ENCODE measurements at regions not wholly inside any gene's neighbourhood (a gene's known extent, or its start where the extent isn't known, plus 50 kb on each side); places are given as distances from the start of the nearest gene placed in this dataset.
"Not testable (repeated sequence)": the region's sequence is repeated elsewhere in the genome, so short reads cannot be mapped to it uniquely, and the experiment has no call there.

DNA sequence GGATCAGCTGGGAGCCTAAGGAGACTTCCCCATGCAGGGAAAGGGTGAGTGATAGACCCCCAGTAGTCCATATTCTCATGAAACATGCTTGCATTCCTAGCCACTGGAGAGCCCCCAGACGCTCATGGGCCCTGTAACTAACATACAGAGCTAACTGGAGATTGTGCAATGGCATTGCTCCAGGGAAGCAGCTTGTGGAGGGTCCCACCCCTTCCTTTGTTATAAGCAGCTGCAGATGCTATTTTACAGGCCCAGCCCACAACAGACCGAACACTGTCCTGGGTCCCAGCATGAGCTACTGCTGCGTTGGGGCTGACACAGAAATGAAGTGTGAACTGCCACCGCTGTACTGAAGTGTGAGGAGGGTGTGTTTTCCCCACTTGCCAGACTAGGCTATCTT is 1465.7 kb upstream of the DIAPH2 start:
- peak in 1 of 2 experiments; percentile 29 for DNase-seq

DNA sequence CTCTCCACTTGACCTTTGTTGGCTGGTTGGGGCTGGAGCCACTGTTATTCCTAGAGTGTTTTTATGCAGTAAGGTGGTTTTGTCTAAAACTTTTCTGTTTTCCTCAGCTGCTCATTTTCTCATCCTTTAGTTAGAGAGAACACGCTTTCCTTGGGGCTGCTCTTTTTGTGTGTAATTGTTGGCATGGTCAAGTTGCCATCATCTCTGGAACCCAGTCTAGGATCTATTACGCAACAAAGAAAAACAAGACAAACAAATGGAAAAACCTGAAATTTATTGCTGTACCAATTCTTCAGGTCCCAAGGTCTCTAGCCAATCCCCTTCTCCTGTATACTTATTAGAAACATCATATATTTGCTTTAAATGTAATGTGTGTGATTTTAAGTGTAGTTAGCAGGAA is 1436.3 kb upstream of the DIAPH2 start:
- DNase-seq = no peak

DNA sequence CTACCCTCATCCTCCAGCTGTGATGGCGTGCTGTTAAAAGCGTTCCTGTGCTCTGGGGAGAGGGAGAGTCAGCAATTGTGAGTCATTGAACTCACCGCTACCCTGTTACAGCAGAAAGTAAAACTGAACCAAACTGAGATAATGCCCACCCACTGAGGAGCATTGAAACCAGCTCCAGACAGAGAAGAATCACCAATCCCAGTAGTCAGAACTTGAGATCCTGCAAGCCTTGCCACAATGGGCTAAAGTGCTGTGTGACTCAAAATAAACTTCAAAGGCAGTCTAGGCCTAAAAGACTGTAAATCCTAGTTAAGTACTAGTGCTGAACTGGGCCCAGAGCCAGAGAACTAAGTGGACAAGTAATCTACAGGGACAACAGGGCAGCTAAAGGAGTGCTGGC is 1394.2 kb upstream of the DIAPH2 start:
- no peak for DNase-seq

DNA sequence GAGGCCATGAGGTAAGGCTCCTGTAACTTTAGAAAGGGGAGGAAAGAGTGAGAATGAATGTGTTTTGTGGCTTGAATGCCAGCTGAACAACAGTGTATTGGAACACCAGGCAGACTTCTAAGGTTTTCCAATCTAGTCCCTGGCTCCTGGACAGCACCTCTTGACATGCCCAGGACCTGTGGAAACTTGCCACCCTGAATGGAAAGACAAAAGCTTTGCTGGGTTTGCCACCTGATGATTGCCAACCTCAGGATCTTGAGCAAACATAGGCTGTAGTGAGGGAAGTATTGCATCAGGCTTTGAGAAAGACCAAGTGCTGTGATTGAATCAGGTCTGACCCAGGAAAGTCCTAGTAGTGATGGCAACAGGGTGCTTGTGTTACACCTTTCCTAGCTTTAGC is 1393.1 kb upstream of the DIAPH2 start:
- no peak for DNase-seq

DNA sequence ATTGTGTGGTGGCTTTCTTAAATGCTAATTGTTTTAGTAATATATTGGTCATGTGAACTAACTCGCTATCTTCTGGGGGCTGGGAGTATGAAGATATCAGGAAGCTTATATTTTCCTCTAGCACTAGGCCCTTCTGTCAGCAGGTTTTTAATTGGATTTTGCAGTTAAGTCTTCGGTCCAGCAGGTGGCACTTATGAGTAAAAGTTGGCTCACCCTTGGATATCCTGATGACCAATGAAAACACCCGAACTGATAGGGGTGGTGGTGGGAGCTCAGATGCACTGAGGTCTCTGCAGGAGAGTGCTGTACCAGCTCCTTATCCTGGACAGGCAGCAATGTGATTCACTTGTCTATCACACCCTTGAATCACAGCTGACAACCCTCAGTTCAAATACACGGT is 1365.8 kb upstream of the DIAPH2 start:
- DNase-seq = peak; percentile 1 to 15

DNA sequence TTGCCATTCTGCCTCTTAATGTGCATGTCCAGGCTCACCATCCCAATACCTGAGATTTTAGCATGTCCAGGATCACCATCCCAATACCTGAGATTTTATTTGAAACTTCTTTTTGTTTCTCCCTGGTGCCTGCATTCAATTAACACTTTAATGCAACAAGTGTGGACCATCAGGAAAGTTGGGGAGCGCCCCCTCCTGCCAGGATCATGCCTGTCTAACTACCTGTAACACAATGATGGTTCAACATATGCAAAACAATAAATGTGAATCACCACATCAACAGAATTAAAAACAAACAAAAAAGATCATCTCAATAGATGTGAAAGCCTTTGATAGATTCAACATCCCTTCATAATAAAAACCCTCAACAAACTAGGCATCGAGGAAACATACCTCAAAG is 1359.5 kb upstream of the DIAPH2 start:
- no peak for DNase-seq

DNA sequence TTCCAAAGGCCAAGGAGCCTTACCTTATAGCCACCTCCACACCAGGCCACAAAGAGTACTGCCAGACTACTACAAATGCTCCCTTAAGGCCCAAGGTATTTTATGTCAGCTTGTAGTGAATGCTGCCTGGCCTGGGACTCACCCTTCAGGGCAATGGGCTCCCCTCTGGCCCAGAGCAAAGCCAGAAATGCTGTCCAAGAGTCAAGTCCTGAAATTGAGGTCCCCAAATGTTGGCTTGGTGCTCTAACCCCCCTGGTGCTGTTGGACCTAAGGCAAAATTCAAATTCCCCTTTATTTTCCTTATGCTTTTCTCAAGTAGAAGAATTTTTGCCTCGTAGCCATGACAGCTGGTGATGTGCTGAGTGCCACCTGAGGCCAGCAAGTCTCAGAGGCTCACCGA is 1354.3 kb upstream of the DIAPH2 start:
- no peak for DNase-seq

DNA sequence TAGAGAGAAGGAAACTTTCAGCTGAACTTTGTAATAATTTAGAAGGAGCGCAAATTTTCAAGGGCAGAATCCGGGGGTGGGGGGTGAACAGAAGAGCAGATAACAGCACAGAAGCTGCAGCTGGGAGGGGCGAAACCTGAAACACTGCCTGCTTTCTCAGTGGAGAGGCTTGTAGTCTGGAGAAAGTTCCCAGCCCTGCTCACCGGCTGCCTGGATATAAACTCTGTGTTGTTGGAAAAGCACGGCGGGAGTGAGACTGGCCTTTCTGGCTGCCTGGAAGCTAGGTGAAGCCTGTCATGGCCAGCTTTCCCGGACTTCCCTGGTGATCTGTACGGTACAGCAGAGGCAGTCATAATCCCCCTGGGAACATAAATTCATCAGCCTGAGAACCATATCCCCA is 1352.1 kb upstream of the DIAPH2 start:
- no peak for DNase-seq

DNA sequence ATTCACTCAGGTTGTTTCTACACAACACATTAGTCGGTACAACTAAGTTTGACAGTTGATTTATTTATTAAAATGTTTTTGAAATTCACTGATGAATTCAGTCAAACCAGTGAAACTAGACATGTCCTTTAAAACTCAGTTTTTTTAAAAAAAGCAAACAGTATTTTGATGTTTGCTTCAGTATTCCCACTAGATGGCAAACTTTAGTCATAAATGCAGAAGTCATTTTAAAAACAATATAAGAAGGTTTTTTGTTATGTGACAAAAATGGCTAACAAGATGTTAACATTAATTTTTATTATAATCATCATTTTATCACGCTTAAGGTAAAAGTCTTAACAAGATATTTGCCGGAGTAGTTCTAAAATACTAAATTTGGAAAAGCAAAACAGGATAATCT is 1337.8 kb upstream of the DIAPH2 start:
- DNase-seq = peak; percentile 3 to 18

DNA sequence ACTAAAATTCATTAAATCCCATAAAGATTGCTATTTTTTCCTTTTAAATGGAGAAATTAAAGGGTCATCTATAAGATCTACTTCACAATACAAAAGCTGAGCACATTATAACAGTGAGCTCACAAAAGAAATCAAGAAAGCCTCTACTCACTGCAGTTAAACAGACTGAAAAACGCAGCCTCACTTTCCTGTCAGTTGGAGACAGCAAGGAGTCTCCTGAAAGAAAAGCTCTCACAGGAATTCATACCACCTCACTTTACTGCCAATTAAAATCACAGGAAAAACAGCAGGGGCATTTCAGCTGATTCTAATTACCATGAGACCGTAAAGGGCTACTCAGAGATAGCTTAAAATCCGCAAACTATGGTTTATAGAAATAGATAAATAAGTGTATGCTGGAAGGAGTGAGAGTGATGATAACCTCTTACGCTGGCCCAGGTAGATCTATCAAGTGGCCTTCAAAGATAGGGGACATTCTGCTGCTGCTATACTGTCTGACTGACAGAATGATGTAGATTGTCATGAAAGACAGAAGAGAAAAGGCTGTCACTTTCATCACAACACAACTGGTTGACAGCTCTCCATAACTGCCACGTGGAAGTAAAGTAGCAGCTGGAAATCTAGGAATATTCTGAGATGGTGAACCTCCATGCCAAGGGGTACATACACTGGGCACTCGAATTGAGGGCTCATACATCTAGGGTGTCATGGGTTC is 1333.7 kb upstream of the DIAPH2 start:
- no peak for DNase-seq

DNA sequence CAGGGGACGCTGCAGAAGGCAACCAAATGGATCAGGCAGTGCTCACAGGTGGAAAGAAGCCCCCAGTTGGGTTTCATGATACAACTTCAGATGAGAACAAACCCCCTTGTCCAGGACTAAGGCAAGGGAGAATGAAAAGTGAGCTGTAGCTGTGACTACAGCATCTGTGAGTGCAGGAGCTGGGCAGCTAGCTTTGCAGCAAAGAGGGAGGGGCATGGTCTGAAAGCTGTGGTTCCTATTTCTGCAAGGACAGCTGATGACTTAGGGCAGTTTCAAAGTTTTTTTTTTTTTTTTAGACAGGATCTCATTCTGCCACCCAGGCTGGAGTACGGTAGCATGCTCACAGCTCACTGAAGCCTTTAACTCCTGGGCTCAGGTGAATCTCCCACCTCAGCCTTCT is 1317.4 kb upstream of the DIAPH2 start:
- no peak for DNase-seq

DNA sequence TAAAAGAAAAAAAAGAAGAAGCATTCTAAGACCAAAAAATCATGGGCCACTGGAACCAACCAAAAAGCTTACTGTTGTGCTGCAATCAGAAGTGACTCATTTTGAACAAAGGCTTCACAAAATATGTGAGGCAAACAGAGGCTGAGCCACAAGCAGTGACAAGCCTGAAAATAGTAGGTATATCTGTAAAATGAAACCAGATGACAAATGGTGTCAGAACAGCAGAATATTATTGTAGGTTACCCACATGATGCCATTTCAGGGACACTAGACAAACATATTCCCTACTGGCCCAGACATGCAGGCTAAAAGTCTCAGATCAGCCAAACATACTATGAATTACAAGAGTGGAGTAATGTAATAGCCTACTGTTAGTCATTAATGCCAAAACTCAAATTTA is 1301.8 kb upstream of the DIAPH2 start:
- peak; percentile 18 to 75 for DNase-seq

DNA sequence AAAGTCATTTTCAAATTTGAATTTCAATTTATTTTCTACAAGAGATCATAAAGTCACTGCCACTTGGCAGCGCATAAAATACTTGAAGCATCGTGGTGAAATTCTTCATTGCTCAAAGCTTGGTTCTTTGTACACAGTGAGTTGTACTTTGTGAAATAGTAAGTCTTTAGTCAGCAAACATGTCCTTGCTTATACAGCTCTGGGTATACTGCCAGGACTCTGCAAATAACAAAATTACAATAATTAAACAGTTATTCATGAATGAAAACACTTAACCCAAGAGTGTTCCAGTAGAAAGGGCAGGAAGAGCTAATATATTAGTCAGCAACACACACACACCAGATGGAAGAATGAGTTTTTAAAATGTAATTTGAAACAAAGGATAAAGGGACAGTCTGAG is 1300.9 kb upstream of the DIAPH2 start:
- peak; percentile 54 to 81 for DNase-seq

DNA sequence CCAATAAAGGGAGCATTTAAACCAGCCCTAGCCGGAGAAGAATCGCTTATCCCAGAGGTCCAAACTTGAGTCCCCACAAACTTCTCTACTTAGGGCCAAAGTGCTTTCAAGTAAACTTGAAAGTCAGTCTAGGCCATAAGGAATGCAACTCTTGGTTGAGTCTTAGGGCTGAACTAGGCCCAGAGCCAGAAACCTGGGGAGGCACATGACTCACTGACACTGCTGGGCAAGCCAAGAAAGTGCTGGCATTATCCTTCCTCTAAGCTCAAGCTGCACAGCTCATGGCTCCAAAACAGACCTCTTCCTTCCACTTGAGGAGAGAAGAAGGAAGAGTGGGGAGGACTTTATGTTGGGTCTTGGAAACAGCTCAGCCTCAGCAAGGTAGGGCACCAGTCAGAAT is 1257.3 kb upstream of the DIAPH2 start:
- no peak for DNase-seq

DNA sequence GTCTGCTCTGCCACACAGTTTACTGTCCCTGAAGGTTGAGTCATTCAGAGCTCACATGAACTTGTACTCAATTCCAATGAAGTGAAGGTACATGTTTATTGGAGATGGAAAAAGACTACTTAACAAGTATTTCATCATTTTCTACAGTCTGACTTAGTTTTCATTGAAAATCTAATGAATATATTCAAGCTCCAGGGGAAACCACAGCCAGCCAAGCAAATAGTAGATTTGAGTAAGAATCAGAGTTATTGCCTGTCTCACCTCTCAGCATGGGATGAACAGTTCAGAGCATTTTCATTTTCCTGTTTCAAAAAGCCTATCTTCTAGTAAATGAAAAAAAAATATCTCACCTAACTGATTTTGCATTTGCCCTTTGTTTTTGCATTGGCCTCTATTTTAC is 1249.4 kb upstream of the DIAPH2 start:
- DNase-seq = no peak

DNA sequence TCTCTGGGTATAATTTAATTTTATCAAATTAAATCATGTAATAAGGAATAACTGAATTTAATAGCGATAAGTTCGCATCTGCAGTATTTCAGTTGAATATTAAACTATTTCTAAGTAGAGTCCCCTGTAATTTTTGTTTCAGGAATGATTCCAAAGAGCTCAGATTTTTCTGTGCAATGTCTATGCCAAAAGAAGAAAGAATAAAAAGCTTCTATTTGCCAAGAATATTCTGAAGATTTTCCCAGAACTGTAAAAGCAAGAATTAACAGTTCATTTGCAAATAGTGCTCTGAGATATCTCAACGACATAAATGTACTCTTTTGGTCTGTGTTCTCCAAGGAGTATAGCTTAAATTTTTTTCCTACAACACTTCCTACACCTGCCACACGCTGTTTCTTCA is 1242.8 kb upstream of the DIAPH2 start:
- no peak for DNase-seq

DNA sequence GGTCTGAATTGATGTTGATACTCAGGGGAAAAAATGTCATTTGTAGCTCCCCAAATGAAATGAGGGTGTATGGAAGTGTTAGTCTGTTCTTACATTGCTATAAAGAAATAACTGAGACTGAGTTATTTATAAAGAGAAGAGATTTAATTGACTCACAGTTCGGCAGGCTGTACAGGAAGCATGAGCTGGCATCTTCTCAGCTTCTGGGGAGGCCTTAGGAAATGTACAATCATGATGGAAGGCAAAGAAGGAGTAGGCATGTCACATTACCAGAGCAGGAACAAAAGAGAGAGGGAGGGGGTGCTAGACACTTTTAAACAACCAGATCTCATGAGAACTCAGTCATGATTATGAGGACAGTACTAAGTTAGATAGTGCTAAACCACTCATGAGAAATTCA is 1199.9 kb upstream of the DIAPH2 start:
- no peak for DNase-seq

DNA sequence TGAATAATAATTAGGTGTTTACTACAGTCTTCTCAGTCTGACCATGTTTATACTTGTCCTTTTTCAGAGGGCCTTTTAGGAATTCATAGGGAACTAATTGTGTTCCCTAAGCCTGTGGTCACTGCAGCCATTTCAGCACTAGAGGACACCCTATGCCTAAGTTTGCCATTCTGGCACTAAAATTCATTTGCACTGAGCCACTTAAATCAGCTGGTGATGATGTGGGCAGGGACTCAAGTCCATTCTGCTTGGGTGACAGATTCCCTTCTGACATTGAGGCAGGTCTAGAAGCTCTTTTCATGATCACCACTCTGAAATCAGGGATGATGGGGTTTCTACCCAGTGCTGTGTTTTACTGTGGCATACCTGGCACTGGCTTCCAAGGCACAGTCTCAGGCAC is 1178.9 kb upstream of the DIAPH2 start:
- DNase-seq = peak in 1 of 2 experiments; percentile 40

DNA sequence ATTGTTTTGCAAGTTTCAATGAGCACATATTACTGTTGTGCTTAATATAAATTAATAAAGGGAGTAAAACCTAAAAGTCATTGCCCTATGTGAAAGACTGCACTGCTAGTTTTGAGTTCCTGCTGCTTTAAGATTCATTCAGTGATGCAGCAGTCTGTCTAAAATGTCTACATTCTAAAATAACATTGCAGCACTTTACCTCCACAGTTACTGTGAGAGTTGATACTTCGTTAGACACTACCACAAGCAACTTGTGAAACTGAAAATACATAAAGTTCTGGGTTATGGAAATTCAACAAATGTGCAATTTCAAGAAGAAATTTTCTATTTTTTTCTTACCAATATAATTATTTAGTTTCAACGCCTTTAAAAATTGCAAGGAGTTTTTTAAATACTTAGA is 1175.2 kb upstream of the DIAPH2 start:
- no peak for DNase-seq

DNA sequence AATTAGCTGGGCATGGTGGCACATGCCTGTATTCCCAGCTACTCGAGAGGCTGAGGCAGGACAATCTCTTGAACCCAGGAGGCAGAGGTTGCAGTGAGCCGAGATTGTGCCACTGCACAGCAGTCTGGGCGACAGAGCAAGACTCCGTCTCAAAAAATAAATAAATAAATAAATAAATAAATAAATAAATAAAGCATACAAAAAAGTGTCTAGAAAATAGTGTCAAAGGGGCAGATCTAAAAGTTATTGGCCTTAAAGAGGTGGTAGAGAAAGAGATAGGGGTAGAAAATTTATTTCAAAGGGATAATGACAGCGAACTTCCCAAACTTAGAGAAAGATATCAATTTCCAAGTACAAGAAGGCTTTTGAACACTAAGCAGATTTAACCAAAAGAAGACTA is 1160.6 kb upstream of the DIAPH2 start:
- DNase-seq = not testable (repeated sequence)

DNA sequence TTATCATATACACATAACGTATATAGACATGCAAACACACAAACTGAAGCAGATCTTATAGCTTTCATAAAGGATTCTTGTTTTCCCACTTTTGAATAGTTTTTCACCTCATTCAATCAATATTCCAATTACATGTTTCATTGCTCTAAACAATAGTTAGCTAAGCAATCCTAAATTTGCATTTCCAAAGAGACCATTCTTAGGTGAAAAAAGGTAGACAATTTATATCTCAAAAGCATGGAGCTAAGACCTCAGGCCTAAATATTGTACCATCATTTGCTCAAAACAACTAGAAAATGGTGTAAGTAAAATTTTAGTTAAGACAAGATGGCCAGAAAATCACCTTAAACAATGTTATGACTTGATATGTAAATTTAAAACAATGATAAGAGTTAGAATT is 1148.5 kb upstream of the DIAPH2 start:
- DNase-seq = no peak

DNA sequence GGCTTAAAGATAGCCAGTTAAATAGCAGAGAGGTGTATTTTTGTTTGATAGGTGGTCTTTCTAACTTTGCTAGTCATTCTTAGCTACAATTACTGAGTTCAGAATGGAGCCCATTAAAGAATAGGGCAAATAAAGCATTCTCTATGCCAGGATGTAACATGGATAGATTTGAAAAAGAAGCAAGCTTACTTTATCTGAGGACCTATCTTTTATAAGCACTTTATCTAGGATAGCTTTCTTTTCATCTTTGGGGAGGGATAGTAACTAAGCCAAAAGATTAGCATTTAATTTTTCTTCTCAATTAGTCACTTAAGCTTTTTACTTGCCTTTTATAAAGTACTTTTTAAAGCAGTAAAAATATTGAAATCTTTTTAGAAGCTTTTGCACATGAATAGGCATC is 1148.0 kb upstream of the DIAPH2 start:
- no peak for DNase-seq

DNA sequence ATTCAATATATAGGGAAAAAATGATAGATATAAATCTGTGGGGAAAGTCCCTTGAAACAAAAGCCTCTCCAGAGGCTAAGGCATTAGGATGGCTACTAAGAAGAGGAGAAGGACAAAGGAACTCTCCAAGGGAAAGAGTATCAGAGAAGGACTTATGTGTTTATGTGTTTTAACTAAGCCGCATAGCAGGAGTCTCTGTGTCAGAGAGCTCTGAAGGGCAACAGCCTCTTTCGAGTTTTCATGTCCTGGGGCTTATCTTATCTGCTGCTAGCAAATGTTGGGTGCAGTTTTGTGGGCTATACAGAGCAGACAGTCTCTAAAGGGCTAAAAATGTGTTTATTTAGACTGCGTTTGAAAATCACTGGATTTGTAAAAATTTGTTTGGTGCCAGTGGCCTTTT is 1145.6 kb upstream of the DIAPH2 start:
- DNase-seq = no peak

DNA sequence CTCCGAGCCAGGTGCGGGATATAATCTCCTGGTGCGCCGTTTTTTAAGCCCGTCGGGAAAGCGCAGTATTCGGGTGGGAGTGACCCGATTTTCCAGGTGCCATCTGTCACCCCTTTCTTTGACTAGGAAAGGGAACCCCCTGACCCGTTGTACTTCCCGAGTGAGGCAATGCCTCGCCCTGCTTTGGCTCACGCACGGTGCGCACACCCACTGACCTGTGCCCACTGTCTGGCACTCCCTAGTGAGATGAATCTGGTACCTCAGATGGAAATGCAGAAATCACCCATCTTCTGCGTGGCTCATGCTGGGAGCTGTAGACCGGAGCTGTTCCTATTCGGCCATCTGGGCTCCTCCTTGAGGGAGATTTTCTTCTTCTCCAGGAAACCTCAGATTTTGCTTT is 1135.1 kb upstream of the DIAPH2 start:
- not testable (repeated sequence) for DNase-seq

DNA sequence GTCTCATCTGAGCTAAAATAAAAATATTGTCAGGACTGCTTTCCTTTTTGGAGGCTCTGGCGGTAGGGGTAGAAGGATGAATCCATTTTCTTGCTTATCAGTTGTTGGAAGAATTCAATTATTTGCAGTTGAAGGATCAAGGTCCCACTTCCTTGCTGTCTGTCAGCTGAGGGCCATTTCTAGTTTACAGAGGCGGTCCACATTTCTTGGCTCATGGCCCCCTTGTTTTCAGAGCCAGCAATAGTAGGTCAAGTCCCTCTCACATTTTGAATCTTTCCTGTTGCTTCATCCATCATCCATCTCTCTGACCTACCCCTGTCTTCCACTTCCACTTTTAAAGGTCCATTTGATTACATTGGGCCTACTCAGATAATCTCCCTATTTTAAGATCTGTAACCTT is 1099.3 kb upstream of the DIAPH2 start:
- no peak for DNase-seq

DNA sequence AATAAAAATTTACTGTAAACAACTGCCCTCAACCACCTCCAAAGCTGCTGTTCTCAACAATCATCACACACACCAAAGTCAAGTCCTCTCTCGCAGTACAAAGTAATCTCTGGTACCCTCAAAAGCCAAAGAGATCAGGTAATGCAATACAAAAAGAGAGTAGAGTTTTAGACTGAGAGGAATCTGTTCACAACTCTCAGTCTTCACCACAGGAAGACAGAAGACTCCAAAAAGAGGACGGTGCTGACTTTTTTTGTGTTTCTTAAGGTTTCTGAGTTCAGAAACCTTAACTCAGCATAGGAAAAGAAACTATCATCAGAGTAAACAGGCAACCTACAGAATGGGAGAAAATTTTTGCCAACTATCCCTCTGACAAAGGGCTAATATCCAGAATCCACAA is 1072.3 kb upstream of the DIAPH2 start:
- DNase-seq = no peak

All from NCI-H2081 (cell line).